GM18520 (cell line): ENCODE measurements at regions not wholly inside any gene's neighbourhood (a gene's known extent, or its start where the extent isn't known, plus 50 kb on each side); places are given as distances from the start of the nearest gene placed in this dataset.
"Not testable (repeated sequence)": the region's sequence is repeated elsewhere in the genome, so short reads cannot be mapped to it uniquely, and the experiment has no call there.

Experiments
- ATAC-seq: cut with Tn5 transposase; IDR thresholded peaks from one replicate; pipeline ENCODE4 v1.9.1; 2021; ENCODE audit not compliant: unreplicated experiment

GRCh38 chr16:52113533-52114183 is 433.3 kb downstream of the TOX3 start:
- no peak for ATAC-seq

- not testable (repeated sequence) for ATAC-seq
These were observed 441.9 kb downstream of the TOX3 start for GRCh38 chr16:52104993-52105392.

GRCh38 chr16:52103791-52104190 is 443.2 kb downstream of the TOX3 start:
- no peak for ATAC-seq

- ATAC-seq, result no peak
These were observed 445.7 kb downstream of the TOX3 start for GRCh38 chr16:52101246-52101645.

- ATAC-seq, result no peak
These were observed 447.6 kb downstream of the TOX3 start for GRCh38 chr16:52099382-52099781.

GRCh38 chr16:52095471-52095870 is 451.5 kb downstream of the TOX3 start:
- no peak for ATAC-seq

GRCh38 chr16:52092126-52092525 is 454.8 kb downstream of the TOX3 start:
- ATAC-seq, result no peak

- no peak for ATAC-seq
These were observed 456.9 kb downstream of the TOX3 start for GRCh38 chr16:52090080-52090479.

GRCh38 chr16:52089476-52089875 is 457.5 kb downstream of the TOX3 start:
- ATAC-seq, result no peak

GRCh38 chr16:52086901-52087300 is 460.0 kb downstream of the TOX3 start:
- no peak for ATAC-seq

- ATAC-seq, result no peak
These were observed 468.0 kb downstream of the TOX3 start for GRCh38 chr16:52078716-52079655.

GRCh38 chr16:52077607-52078006 is 469.3 kb downstream of the TOX3 start:
- ATAC-seq, result no peak

- ATAC-seq, result no peak
These were observed 470.1 kb downstream of the TOX3 start for GRCh38 chr16:52076801-52077201.

GRCh38 chr16:52076332-52076731 is 470.6 kb downstream of the TOX3 start:
- no peak for ATAC-seq

GRCh38 chr16:52074133-52074532 is 472.8 kb downstream of the TOX3 start:
- ATAC-seq, result no peak

GRCh38 chr16:52073024-52073423 is 473.9 kb downstream of the TOX3 start:
- no peak for ATAC-seq

GRCh38 chr16:52071101-52071500 is 475.8 kb downstream of the TOX3 start:
- no peak for ATAC-seq

GRCh38 chr16:52070341-52071057 is 476.4 kb downstream of the TOX3 start:
- no peak for ATAC-seq

GRCh38 chr16:52069866-52070265 is 477.1 kb downstream of the TOX3 start:
- ATAC-seq, result no peak

- no peak for ATAC-seq
These were observed 478.4 kb downstream of the TOX3 start for GRCh38 chr16:52068447-52069074.

- ATAC-seq, result no peak
These were observed 480.0 kb downstream of the TOX3 start for GRCh38 chr16:52066962-52067361.
